AG20443 (cell line): ENCODE measurements at regions not wholly inside any gene's neighbourhood (a gene's known extent, or its start where the extent isn't known, plus 50 kb on each side); places are given as distances from the start of the nearest gene placed in this dataset.
A peak's percentile ranks its signal among the peaks of the same experiment; 100 is the strongest.

Experiments
- DNase-seq: peaks from one replicate; pipeline ENCODE4 v3.0.0; 2012; ENCODE audit warnings: low spot score, mixed read lengths

GRCh38 chr11:10358696-10359095 lies 53.8 kb downstream of the ADM start:
- no peak for DNase-seq

GRCh38 chr11:10359171-10359570 lies 54.3 kb downstream of the ADM start:
- no peak for DNase-seq

GRCh38 chr11:10360835-10361234 lies 56.0 kb downstream of the ADM start:
- no peak for DNase-seq

GRCh38 chr11:10365045-10365444 lies 60.2 kb downstream of the ADM start:
- DNase-seq = no peak

- peak; percentile 77 for DNase-seq
These were observed 61.9 kb downstream of the ADM start for GRCh38 chr11:10366568-10367331.

GRCh38 chr11:10371926-10372641 lies 67.2 kb downstream of the ADM start:
- no peak for DNase-seq

GRCh38 chr11:10373340-10373739 lies 68.5 kb downstream of the ADM start:
- no peak for DNase-seq

GRCh38 chr11:10373929-10374328 lies 69.1 kb downstream of the ADM start:
- DNase-seq = no peak

GRCh38 chr11:10374386-10374785 lies 69.5 kb downstream of the ADM start:
- DNase-seq = no peak

GRCh38 chr11:10375280-10375971 lies 70.6 kb downstream of the ADM start:
- peak; percentile 70 for DNase-seq

- no peak for DNase-seq
These were observed 71.2 kb downstream of the ADM start for GRCh38 chr11:10376061-10376460.

GRCh38 chr11:10377183-10377582 lies 72.3 kb downstream of the ADM start:
- no peak for DNase-seq

- no peak for DNase-seq
These were observed 73.5 kb downstream of the ADM start for GRCh38 chr11:10378362-10378761.

GRCh38 chr11:10379022-10379421 lies 74.1 kb downstream of the ADM start:
- DNase-seq = peak; percentile 53

- peak; percentile 67 for DNase-seq
These were observed 74.6 kb downstream of the ADM start for GRCh38 chr11:10379426-10379825.

GRCh38 chr11:10379871-10380568 lies 75.0 kb upstream of the AMPD3 start:
- DNase-seq = peak; percentile 17

- DNase-seq = no peak
These were observed 74.1 kb upstream of the AMPD3 start for GRCh38 chr11:10380921-10381320.

- peak; percentile 22 for DNase-seq
These were observed 73.3 kb upstream of the AMPD3 start for GRCh38 chr11:10381736-10382135.

- peak; percentile 56 for DNase-seq
These were observed 72.5 kb upstream of the AMPD3 start for GRCh38 chr11:10382518-10382917.

GRCh38 chr11:10385696-10386095 lies 69.4 kb upstream of the AMPD3 start:
- peak; percentile 65 for DNase-seq

GRCh38 chr11:10386361-10386760 lies 68.7 kb upstream of the AMPD3 start:
- DNase-seq = no peak

- DNase-seq = no peak
These were observed 68.2 kb upstream of the AMPD3 start for GRCh38 chr11:10386861-10387205.
